ENCODE measurements at regions not wholly inside any gene's neighbourhood (a gene's known extent, or its start where the extent isn't known, plus 50 kb on each side); places are given as distances from the start of the nearest gene placed in this dataset.
A peak's percentile ranks its signal among the peaks of the same experiment; 100 is the strongest.
"Not testable (repeated sequence)": the region's sequence is repeated elsewhere in the genome, so short reads cannot be mapped to it uniquely, and the experiment has no call there.

DNA sequence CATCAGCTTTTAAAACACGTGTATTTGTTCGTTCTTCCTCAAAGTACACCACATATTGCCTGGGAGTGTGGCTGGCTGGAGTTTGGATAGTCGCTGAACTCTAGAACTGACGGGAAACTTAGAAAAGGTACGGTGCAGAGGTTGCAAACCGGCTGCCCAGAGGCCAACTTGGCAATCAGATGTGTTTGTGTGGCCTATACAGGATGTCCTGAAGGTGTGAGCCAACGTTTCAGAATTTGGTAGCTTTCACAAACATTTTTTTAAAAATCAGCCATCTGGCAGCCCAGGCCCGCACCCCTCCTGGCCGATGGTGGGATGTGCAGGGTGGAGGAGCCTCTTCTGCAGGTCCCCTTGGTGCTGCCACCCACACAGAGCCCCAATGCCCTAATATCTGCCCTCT lies 73.6 kb upstream of the SLC25A33 start:
- H3K4me1 ChIP-seq = peaks cover 0 to 18% of the 10 kb centered on the region in 2 donors

DNA sequence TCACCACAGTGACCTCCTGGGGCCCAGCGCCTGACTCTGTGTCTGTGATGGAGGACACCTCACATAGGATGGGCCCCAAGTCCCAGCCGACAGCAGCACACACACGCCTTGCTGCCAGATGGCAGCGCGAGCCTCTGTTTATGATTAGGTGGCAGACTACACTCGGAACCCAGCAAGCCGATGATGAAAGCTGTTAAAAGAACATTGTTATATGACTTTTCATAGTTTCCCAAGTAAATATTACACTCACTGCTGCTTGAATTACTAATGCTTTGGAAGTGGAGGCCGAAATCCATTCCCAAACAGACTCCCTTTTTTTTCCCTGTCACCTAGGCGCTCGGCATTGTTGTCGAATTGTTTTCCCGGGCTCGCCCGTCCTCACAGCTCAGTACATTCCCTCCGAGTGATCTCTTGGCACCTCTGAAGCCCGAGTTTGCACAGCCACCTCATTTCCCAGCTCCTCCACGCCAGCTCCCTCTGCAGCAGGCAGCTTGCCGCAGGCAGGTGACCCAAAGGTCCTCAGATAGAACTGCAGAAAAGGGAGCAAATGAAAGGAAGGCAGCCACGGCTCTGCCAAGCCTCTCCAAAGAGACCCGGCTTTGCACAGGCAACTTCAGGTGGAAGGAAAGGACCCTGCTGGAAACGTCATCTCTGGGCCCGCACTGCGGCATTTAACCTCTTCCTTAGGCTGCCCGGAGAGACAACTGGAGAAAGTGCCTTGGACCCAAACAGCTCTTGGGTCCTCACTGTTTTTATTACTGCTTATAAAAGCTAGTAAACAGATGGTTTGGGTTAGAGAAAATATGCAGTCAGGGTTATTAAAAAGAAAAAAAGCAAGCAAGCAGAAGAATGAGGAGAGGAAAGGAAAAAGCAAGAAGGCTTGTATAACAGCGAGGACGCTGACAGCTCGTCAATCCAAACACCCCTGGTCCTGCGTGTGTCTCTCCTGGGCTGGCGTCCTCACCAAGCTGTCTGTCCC lies 72.2 kb upstream of the SLC25A33 start:
- Histone ChIP-seq H3K4me1 (peaks cover 0 to 18% of the 10 kb centered on the region in 2 donors), H3K27me3 (no peaks in the 10 kb centered on the region), H3K9me3 (no peaks in the 10 kb centered on the region), H3K4me3 (no peak overlapping the region), H3K36me3 (no peaks in the 10 kb centered on the region), H3K27ac (peak overlapping the region; percentile 51 to 77)
- TF ChIP-seq, protein P1, sequence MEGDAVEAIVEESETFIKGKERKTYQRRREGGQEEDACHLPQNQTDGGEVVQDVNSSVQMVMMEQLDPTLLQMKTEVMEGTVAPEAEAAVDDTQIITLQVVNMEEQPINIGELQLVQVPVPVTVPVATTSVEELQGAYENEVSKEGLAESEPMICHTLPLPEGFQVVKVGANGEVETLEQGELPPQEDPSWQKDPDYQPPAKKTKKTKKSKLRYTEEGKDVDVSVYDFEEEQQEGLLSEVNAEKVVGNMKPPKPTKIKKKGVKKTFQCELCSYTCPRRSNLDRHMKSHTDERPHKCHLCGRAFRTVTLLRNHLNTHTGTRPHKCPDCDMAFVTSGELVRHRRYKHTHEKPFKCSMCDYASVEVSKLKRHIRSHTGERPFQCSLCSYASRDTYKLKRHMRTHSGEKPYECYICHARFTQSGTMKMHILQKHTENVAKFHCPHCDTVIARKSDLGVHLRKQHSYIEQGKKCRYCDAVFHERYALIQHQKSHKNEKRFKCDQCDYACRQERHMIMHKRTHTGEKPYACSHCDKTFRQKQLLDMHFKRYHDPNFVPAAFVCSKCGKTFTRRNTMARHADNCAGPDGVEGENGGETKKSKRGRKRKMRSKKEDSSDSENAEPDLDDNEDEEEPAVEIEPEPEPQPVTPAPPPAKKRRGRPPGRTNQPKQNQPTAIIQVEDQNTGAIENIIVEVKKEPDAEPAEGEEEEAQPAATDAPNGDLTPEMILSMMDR (IDR thresholded peaks at IDR 0.05) = no peak
- peak; percentile 70 for DNase-seq (ENCODE audit: low spot score)

More for the DNA sequence above, 73.6 kb upstream of the SLC25A33 start:
- TF ChIP-seq, protein P1 (IDR thresholded peaks at IDR 0.05) = no peak
- Histone ChIP-seq H3K4me3 (no peak overlapping the region), H3K36me3 (no peaks in the 10 kb centered on the region), H3K27me3 (no peaks in the 10 kb centered on the region), H3K27ac (peak overlapping the region in 1 of 2 donors; percentile 51), H3K9me3 (no peaks in the 10 kb centered on the region)
- no peak for DNase-seq (ENCODE audit: low spot score)

DNA sequence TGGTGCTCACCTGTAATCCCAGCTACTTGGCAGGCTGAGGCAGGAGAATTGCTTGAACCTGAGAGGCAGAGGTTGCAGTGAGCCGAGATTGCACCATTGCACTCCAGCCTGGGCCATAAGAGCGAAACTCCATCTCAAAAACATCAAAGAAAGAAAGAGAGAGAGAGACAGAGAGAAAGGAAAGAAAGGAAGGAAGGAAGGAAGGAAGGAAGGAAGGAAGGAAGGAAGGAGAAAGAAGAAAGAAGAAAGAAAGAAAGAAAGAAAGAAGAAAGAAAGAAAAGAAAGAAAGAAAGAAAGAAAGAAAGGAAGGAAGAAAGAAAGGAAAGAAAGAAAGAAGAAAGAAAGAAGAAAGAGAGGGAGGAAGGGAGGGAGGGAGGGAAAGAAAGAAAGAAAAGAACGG lies 69.4 kb upstream of the SLC25A33 start:
- not testable (repeated sequence) for H3K27ac ChIP-seq; H3K36me3 ChIP-seq; DNase-seq (ENCODE audit: low spot score); H3K9me3 ChIP-seq; H3K4me3 ChIP-seq; H3K27me3 ChIP-seq
- H3K4me1 ChIP-seq = peaks cover 0 to 18% of the 10 kb centered on the region in 2 donors

DNA sequence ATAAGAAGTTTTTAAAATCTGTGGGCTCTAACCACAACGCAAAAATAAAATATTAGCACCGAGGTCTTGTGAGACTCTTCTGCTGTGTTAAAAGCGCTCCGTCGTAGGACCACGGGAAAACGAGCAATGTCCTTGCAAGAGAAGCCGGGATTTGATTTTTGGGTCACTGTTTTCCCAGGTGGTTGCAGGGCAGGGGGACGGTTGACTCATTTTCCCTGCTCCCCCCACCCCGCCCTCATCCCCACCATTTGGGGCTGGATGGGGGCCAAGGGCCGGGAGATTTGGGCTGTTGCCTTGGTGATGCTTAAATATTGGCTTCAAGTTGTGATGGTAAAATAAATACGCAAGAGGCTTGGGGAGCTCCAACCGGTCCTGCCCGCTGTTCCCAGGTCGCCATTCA lies 67.6 kb upstream of the SLC25A33 start:
- peak overlapping the region in 1 of 2 donors; percentile 66 for H3K27ac ChIP-seq
- H3K36me3 ChIP-seq = no peaks in the 10 kb centered on the region
- peaks cover 0 to 13% of the 10 kb centered on the region in 2 donors for H3K4me1 ChIP-seq
- H3K9me3 ChIP-seq = no peaks in the 10 kb centered on the region
- H3K27me3 ChIP-seq = no peaks in the 10 kb centered on the region
- no peak for DNase-seq (ENCODE audit: low spot score)
- H3K4me3 ChIP-seq = no peak overlapping the region
- TF ChIP-seq, protein P1 (IDR thresholded peaks at IDR 0.05) = no peak

DNA sequence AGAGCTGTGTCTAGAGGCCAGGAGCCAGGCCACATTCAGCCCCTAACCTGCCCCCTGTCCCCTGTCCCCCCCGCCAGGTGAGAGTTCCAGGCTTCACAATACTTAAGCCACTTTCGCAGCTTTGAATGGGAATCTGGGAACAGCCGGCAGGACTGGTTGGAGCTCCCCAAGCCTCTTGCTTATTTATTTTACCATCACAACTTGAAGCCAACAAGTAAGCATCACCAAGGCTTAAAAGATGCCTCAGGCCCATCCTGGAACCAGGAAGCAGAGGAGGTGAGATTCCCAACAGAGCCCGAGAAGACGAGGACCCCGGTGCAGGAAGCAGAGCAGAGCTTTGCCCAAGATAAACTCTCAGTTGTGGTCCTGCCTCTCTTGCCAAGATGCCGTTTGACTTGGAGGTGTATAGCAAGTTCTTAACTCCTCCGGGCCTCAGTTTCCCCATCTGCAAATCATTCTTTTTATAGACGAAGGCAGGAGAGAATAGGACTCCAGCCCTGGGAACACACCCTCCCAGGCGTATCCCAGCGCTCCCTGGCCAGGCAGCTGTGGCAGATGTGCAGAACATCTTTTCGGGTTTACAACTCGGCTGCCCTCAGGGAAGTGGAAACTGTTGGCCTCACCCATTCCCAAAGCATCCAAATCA lies 66.8 kb upstream of the SLC25A33 start:
- no peaks in the 10 kb centered on the region for H3K27me3 ChIP-seq
- H3K36me3 ChIP-seq = no peaks in the 10 kb centered on the region
- no peak for DNase-seq (ENCODE audit: low spot score)
- peaks cover 0 to 6% of the 10 kb centered on the region in 2 donors for H3K4me1 ChIP-seq
- H3K4me3 ChIP-seq = no peak overlapping the region
- TF ChIP-seq, protein P1 (IDR thresholded peaks at IDR 0.05) = no peak
- H3K9me3 ChIP-seq = no peaks in the 10 kb centered on the region
- H3K27ac ChIP-seq = peak overlapping the region; percentile 60 to 66
